ENCODE measurements at regions not wholly inside any gene's neighbourhood (a gene's known extent, or its start where the extent isn't known, plus 50 kb on each side); places are given as distances from the start of the nearest gene placed in this dataset.

DNA sequence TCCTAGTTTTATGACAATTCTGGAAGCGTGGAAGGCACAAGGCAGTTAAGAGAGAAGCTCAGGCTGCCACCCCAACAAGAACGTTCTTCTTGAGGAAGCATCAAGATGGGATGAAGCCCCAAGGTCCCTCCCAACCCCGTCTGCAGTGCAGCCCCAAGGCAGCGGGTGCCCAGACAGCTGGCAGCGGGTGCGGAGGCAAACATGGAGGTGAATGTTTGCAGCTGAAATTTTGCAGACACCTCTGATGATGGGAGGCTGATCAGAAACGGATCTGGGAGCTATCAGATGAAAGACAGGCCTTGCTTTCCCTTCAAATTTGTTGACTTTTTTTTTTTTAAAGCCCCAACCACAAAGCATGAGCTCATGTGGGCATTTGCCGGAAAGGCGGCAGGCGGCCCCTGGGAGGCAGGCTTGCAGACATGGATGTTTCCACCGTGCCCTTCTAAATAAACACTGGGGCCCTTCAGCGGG lies 230.7 kb upstream of the RTL1 start:
- no peak for DNase-seq (ENCODE audit: low read depth, low spot score)
- ChIA-PET POLR2A (no interaction called here), CTCF (no interaction called here)
- TF ChIP-seq CTCF (IDR thresholded peaks at IDR 0.05; ENCODE audit: insufficient read depth, low read length, missing control alignments) = no peak
- H3K4me3 ChIP-seq (ENCODE audit: low read depth, low read length) = no peak overlapping the region

- TF ChIP-seq CTCF (IDR thresholded peaks at IDR 0.05; ENCODE audit: insufficient read depth, low read length, missing control alignments) = no peak
- CTCF ChIA-PET = no interaction called here
- H3K4me3 ChIP-seq (ENCODE audit: low read depth, low read length) = no peak overlapping the region
- POLR2A ChIA-PET = no interaction called here
- DNase-seq (ENCODE audit: low read depth, low spot score) = no peak
Measured at GRCh38 chr14:101134851-101135433, 231.4 kb upstream of the RTL1 start.

DNA sequence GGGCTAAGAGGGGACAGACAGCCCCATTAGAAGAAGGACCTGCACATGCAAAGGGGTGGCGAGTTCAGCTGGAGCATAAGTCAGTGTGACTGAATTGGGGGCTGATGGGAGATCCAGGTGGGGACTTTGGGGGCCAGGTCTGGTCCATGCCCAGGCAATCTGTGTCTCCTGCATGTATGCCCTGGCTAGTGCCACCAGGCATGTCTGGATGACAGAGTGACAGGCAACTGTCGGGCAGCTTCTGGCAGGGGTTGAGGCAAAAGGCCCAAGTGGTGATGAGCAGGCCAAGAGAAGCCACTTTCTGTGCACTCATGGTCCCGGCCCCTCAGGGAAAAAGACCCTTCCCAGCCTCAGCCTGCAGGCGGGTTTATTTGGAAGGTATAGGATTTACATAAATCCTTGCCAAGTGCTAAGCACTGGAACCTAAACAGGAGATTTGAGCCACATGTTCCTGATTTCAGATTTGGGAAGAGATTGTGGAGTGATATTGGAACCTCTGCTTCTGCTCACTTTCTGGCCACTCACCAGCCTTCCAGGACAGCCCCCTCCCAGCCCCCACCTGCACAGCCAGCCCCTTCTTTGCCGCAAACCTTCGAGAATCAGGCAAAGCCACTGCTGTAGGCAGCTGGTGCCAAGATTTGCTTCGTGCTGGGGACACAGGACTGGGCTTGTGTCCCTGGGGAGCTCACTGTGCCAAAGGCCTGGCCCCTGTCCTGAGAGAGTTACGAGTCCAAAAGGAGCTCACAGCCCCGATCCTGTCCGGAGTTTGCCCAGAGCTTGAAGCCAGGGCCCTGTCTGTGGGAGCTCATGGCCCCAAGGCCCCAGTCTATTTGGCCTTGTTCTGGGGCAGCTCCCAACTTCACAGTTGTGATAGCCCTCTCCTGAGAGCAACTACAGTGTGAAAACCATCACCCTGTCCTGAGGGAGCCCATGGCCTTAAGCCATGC lies 232.5 kb upstream of the RTL1 start:
- H3K4me3 ChIP-seq (ENCODE audit: low read depth, low read length) = no peak overlapping the region
- ChIA-PET CTCF (no interaction called here), POLR2A (no interaction called here)
- TF ChIP-seq CTCF (IDR thresholded peaks at IDR 0.05; ENCODE audit: insufficient read depth, low read length, missing control alignments) = no peak
- DNase-seq (ENCODE audit: low read depth, low spot score) = no peak

GRCh38 chr14:101137234-101137633 lies 233.7 kb upstream of the RTL1 start:
- TF ChIP-seq CTCF (IDR thresholded peaks at IDR 0.05; ENCODE audit: insufficient read depth, low read length, missing control alignments) = no peak

DNA sequence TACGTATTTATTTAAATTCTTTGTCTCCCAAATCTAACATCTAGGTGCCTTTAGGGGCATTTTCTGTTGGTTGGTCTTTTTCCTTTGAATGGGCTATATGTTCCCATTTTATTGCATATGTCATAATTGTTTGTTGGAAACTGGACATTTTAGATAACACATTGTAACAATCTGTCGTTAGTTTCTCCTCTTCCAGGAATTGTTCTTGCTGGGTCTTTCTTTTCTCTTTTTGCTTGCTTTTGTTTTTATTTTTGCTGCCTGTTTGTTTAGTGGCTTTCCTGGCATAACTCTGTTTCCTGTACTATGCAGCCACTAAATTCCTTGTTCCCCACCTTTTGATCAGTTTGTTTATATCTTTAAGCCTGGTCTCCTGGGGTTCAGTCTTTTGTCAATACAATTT lies 244.3 kb upstream of the RTL1 start:
- ChIA-PET CTCF (interaction anchor here (1.1 kb wide), 1 partner anchor 28 kb away, joined by 3 read pairs; no protein-coding TSS in a partner anchor), POLR2A (no interaction called here)
- H3K4me3 ChIP-seq (ENCODE audit: low read depth, low read length) = no peak overlapping the region
- no peak for DNase-seq (ENCODE audit: low read depth, low spot score)
- TF ChIP-seq CTCF (IDR thresholded peaks at IDR 0.05; ENCODE audit: insufficient read depth, low read length, missing control alignments) = no peak

More at GRCh38 chr14:101137234-101137633, 233.7 kb upstream of the RTL1 start:
- DNase-seq (ENCODE audit: low read depth, low spot score) = no peak
- CTCF ChIA-PET = no interaction called here
- POLR2A ChIA-PET = no interaction called here
- no peak overlapping the region for H3K4me3 ChIP-seq (ENCODE audit: low read depth, low read length)

GRCh38 chr14:101150039-101150610 lies 246.6 kb upstream of the RTL1 start:
- no peak for DNase-seq (ENCODE audit: low read depth, low spot score)
- POLR2A ChIA-PET = no interaction called here
- CTCF ChIA-PET = no interaction called here
- TF ChIP-seq CTCF (IDR thresholded peaks at IDR 0.05; ENCODE audit: insufficient read depth, low read length, missing control alignments) = no peak
- no peak overlapping the region for H3K4me3 ChIP-seq (ENCODE audit: low read depth, low read length)

Measured in AG04449 (cell line).